Mesendoderm (in vitro differentiated cells): ENCODE measurements at regions not wholly inside any gene's neighbourhood (a gene's known extent, or its start where the extent isn't known, plus 50 kb on each side); places are given as distances from the start of the nearest gene placed in this dataset.

Experiments
- DNase-seq: peaks from one replicate; pipeline ENCODE4 v3.0.0; 2013
- H2AK5ac ChIP-seq: 2 replicates; pipeline ENCODE4 v1.6.1; 2013; ENCODE audit warnings: low read length, inconsistent platforms
- H2BK120ac ChIP-seq: 2 replicates; pipeline ENCODE4 v1.6.1; 2013; ENCODE audit warnings: low read depth, mild to moderate bottlenecking, low read length, moderate library complexity, mixed read lengths
- H2BK15ac ChIP-seq: replicated peaks from 2 replicates; pipeline ENCODE4 v1.6.1; 2013; ENCODE audit warnings: low read depth, mild to moderate bottlenecking, moderate library complexity
- H2BK5ac ChIP-seq: 2 replicates; pipeline ENCODE4 v1.6.1; 2013; ENCODE audit warnings: low read length, inconsistent platforms
- H3K18ac ChIP-seq: 2 replicates; pipeline ENCODE4 v1.6.1; 2013; ENCODE audit warnings: mild to moderate bottlenecking, low read length, mixed read lengths
- H3K23ac ChIP-seq: one replicate; pipeline ENCODE4 v1.6.1; 2013; ENCODE audit warnings: low read length
- H3K27ac ChIP-seq: 2 replicates; pipeline ENCODE4 v1.5.1; 2013; ENCODE audit warnings: low read depth, mild to moderate bottlenecking, inconsistent platforms, low read length, moderate library complexity
- H3K27me3 ChIP-seq: 2 replicates; pipeline ENCODE4 v1.6.1; 2013; ENCODE audit warnings: low read length, control low read depth, mild to moderate bottlenecking, inconsistent platforms; ENCODE audit not compliant: insufficient read depth, poor library complexity
- H3K36me3 ChIP-seq: 2 replicates; pipeline ENCODE4 v1.6.1; 2013; ENCODE audit warnings: low read length, inconsistent platforms; ENCODE audit not compliant: control insufficient read depth, insufficient read depth
- H3K4ac ChIP-seq: one replicate; pipeline ENCODE4 v1.6.1; 2013; ENCODE audit warnings: low read depth, mild to moderate bottlenecking, low read length, moderate library complexity
- H3K4me1 ChIP-seq: 2 replicates; pipeline ENCODE4 v1.6.1; 2013; ENCODE audit warnings: low read depth, low read length, inconsistent platforms; ENCODE audit not compliant: control insufficient read depth
- H3K4me2 ChIP-seq: 2 replicates; pipeline ENCODE4 v1.6.1; 2013; ENCODE audit warnings: low read length
- H3K4me3 ChIP-seq: 2 replicates; pipeline ENCODE4 v1.5.1; 2013; ENCODE audit warnings: mild to moderate bottlenecking, low read length
- H3K56ac ChIP-seq: one replicate; pipeline ENCODE4 v1.6.1; 2013; ENCODE audit warnings: low read length
- H3K79me1 ChIP-seq: 2 replicates; pipeline ENCODE4 v1.6.1; 2013; ENCODE audit warnings: low read length, inconsistent platforms
- H3K79me2 ChIP-seq: 2 replicates; pipeline ENCODE4 v1.6.1; 2013; ENCODE audit warnings: mild to moderate bottlenecking, low read length; ENCODE audit not compliant: control insufficient read depth, insufficient read depth
- H3K9ac ChIP-seq: 2 replicates; pipeline ENCODE4 v1.6.1; 2013; ENCODE audit warnings: low read length, inconsistent platforms
- H4K5ac ChIP-seq: one replicate; pipeline ENCODE4 v1.6.1; 2013; ENCODE audit warnings: low read length
- H4K8ac ChIP-seq: one replicate; pipeline ENCODE4 v1.6.1; 2013; ENCODE audit warnings: low read depth, mild to moderate bottlenecking, control low read depth, low read length, moderate library complexity
- WGBS: extraction: QIAGEN DNeasy Blood & Tissue Kit; methylation state at CpG from one replicate; pipeline ENCODE4 v1.1.7; 2013; ENCODE audit warnings: low lambda C conversion rate, missing lambda C conversion rate; ENCODE audit not compliant: insufficient coverage; ENCODE audit errors: extremely low coverage; 5-methylcytosine and 5-hydroxymethylcytosine counted together

GRCh38 chr13:111911121-111911720 is 155.7 kb upstream of the SOX1 start:
- no peak overlapping the region for H2BK120ac ChIP-seq
- H3K23ac ChIP-seq = no peak overlapping the region
- no peak overlapping the region for H3K27ac ChIP-seq

GRCh38 chr13:111911754-111912452 is 155.0 kb upstream of the SOX1 start:
- Histone ChIP-seq H3K4me1 (no peaks in the 10 kb centered on the region), H2BK5ac (no peak overlapping the region), H4K5ac (no peak overlapping the region), H3K56ac (no peak overlapping the region), H3K27ac (no peak overlapping the region), H3K79me2 (no peaks in the 10 kb centered on the region), H3K79me1 (no peaks in the 10 kb centered on the region), H3K4me2 (no peak overlapping the region), H3K4ac (no peak overlapping the region), H3K27me3 (no peaks in the 10 kb centered on the region), H3K4me3 (no peak overlapping the region), H3K9ac (no peak overlapping the region), H3K18ac (no peak overlapping the region), H3K23ac (no peak overlapping the region), H2AK5ac (no peak overlapping the region), H4K8ac (no peak overlapping the region), H2BK120ac (no peak overlapping the region), H3K36me3 (no peaks in the 10 kb centered on the region), H2BK15ac (no peak overlapping the region)
- no peak for DNase-seq
- WGBS = no CpG with 5 or more reads among the region's 11 CpGs

More at GRCh38 chr13:111911121-111911720, 155.7 kb upstream of the SOX1 start:
- no peak overlapping the region for H2AK5ac ChIP-seq
- no CpG with 5 or more reads among the region's 11 CpGs for WGBS
- H3K56ac ChIP-seq = no peak overlapping the region
- no peak overlapping the region for H3K4me3 ChIP-seq
- no peaks in the 10 kb centered on the region for H3K79me1 ChIP-seq
- H3K27me3 ChIP-seq = no peaks in the 10 kb centered on the region
- no peak overlapping the region for H3K9ac ChIP-seq
- no peak overlapping the region for H3K4me2 ChIP-seq
- H3K18ac ChIP-seq = no peak overlapping the region
- H4K5ac ChIP-seq = no peak overlapping the region
- H3K36me3 ChIP-seq = no peaks in the 10 kb centered on the region
- no peak overlapping the region for H3K4ac ChIP-seq
- H3K4me1 ChIP-seq = no peaks in the 10 kb centered on the region
- DNase-seq = no peak
- no peak overlapping the region for H4K8ac ChIP-seq
- no peak overlapping the region for H2BK5ac ChIP-seq
- H3K79me2 ChIP-seq = no peaks in the 10 kb centered on the region
- H2BK15ac ChIP-seq = no peak overlapping the region

- no peaks in the 10 kb centered on the region for H3K79me1 ChIP-seq
- no peaks in the 10 kb centered on the region for H3K4me1 ChIP-seq
- no peak for DNase-seq
- H2BK15ac ChIP-seq = no peak overlapping the region
- H3K4ac ChIP-seq = no peak overlapping the region
- no peak overlapping the region for H3K4me3 ChIP-seq
- H3K9ac ChIP-seq = no peak overlapping the region
- WGBS = no CpG with 5 or more reads among the region's 16 CpGs
- H3K56ac ChIP-seq = no peak overlapping the region
- no peak overlapping the region for H2AK5ac ChIP-seq
- H3K36me3 ChIP-seq = no peaks in the 10 kb centered on the region
- H3K23ac ChIP-seq = no peak overlapping the region
- no peak overlapping the region for H3K27ac ChIP-seq
- no peak overlapping the region for H2BK120ac ChIP-seq
- no peak overlapping the region for H2BK5ac ChIP-seq
- no peak overlapping the region for H3K18ac ChIP-seq
- H3K4me2 ChIP-seq = no peak overlapping the region
- no peaks in the 10 kb centered on the region for H3K27me3 ChIP-seq
- H4K5ac ChIP-seq = no peak overlapping the region
- H4K8ac ChIP-seq = no peak overlapping the region
- no peaks in the 10 kb centered on the region for H3K79me2 ChIP-seq
These were observed 154.5 kb upstream of the SOX1 start for GRCh38 chr13:111912453-111912866.

- no peak overlapping the region for H3K4ac ChIP-seq
- WGBS = no CpG with 5 or more reads among the region's 25 CpGs
- H4K8ac ChIP-seq = no peak overlapping the region
- H3K9ac ChIP-seq = no peak overlapping the region
- no peaks in the 10 kb centered on the region for H3K4me1 ChIP-seq
- no peaks in the 10 kb centered on the region for H3K79me1 ChIP-seq
- no peaks in the 10 kb centered on the region for H3K79me2 ChIP-seq
- DNase-seq = no peak
- H3K27ac ChIP-seq = no peak overlapping the region
- no peaks in the 10 kb centered on the region for H3K36me3 ChIP-seq
- H3K23ac ChIP-seq = no peak overlapping the region
- H3K18ac ChIP-seq = no peak overlapping the region
- no peak overlapping the region for H3K4me3 ChIP-seq
- no peak overlapping the region for H3K56ac ChIP-seq
- H3K27me3 ChIP-seq = no peaks in the 10 kb centered on the region
- no peak overlapping the region for H3K4me2 ChIP-seq
- no peak overlapping the region for H2BK5ac ChIP-seq
- no peak overlapping the region for H4K5ac ChIP-seq
- H2AK5ac ChIP-seq = no peak overlapping the region
- H2BK15ac ChIP-seq = no peak overlapping the region
- no peak overlapping the region for H2BK120ac ChIP-seq
These were observed 153.8 kb upstream of the SOX1 start for GRCh38 chr13:111912991-111913760.

- H3K4ac ChIP-seq = no peak overlapping the region
These were observed 153.2 kb upstream of the SOX1 start for GRCh38 chr13:111913761-111914140.

More at GRCh38 chr13:111913761-111914140, 153.2 kb upstream of the SOX1 start:
- Histone ChIP-seq H2BK5ac (no peak overlapping the region), H4K8ac (no peak overlapping the region), H3K4me2 (no peak overlapping the region), H2BK120ac (no peak overlapping the region), H3K79me1 (no peaks in the 10 kb centered on the region), H3K4me3 (no peak overlapping the region), H2BK15ac (no peak overlapping the region), H3K4me1 (no peaks in the 10 kb centered on the region), H3K36me3 (no peaks in the 10 kb centered on the region), H2AK5ac (no peak overlapping the region), H3K23ac (no peak overlapping the region), H3K56ac (no peak overlapping the region), H4K5ac (no peak overlapping the region), H3K9ac (no peak overlapping the region), H3K79me2 (no peaks in the 10 kb centered on the region), H3K27me3 (no peaks in the 10 kb centered on the region), H3K18ac (no peak overlapping the region), H3K27ac (no peak overlapping the region)
- WGBS = no CpG with 5 or more reads among the region's 9 CpGs
- DNase-seq = no peak
